SK-N-SH (cell line): ENCODE measurements at regions not wholly inside any gene's neighbourhood (a gene's known extent, or its start where the extent isn't known, plus 50 kb on each side); places are given as distances from the start of the nearest gene placed in this dataset.

ENCODE experiments used
- CTCF ChIA-PET: fragments of 300-600, 350-600 bp; formaldehyde crosslinking; extraction: SDS; loops from one replicate; lab custom pipeline; 2021; lab: Yijun Ruan, JAX
- POLR2A ChIA-PET: fragments of 350-600 bp; sonication (Branson Sonifier 250); formaldehyde crosslinking; extraction: SDS; loops from one replicate; lab custom pipeline; 2020; ENCODE audit warnings: antibody characterized with exemption, inconsistent platforms; lab: Yijun Ruan, JAX
- DNase-seq: peaks from one replicate; pipeline ENCODE4 v3.0.0; 2012
- H2AFZ ChIP-seq: fragments of 200-600 bp; sonication (generic); 2 replicates; pipeline ENCODE4 v1.8.1; 2016; ENCODE audit warnings: antibody characterized with exemption, mild to moderate bottlenecking, low read depth
- H3F3A ChIP-seq: fragments of 200-600 bp; sonication (generic); replicated peaks from 2 replicates; pipeline ENCODE3; 2016; ENCODE audit warnings: antibody characterized with exemption, mild to moderate bottlenecking; ENCODE audit not compliant: insufficient read depth
- H3K27ac ChIP-seq, 2 experiments: fragments of 200-500 bp in 1 of 2; fragments of 200-600 bp in 1 of 2; sonication (Bioruptor generic) in 1 of 2; sonication (generic), shearing (Covaris generic) in 1 of 2; 2 replicates each; pipeline versions ENCODE4 v1.5.1 to v1.6.1; 2014 to 2016; ENCODE audit warnings: low read depth in 2 of 2, inconsistent platforms in 1 of 2, low read length in 1 of 2, mild to moderate bottlenecking in 1 of 2, mixed read lengths in 1 of 2
- H3K27me3 ChIP-seq: fragments of 200-600 bp; sonication (generic), shearing (Covaris generic); 2 replicates; pipeline ENCODE4 v1.6.1; 2016; ENCODE audit warnings: mixed run types; ENCODE audit not compliant: insufficient read depth
- H3K36me3 ChIP-seq, 2 experiments: fragments of 200-500 bp in 1 of 2; fragments of 200-600 bp in 1 of 2; sonication (Bioruptor generic) in 1 of 2; sonication (generic) in 1 of 2; replicated peaks in 1 of 2; 2 replicates each; pipeline versions ENCODE3 to v1.5.1; 2014 to 2016; ENCODE audit warnings: low read length in 1 of 2, mild to moderate bottlenecking in 1 of 2; ENCODE audit not compliant: insufficient read depth in 2 of 2, control insufficient read depth in 1 of 2
- H3K4me1 ChIP-seq, 2 experiments: fragments of 200-500 bp in 1 of 2; fragments of 200-600 bp in 1 of 2; sonication (Bioruptor generic) in 1 of 2; sonication (generic), shearing (Covaris generic) in 1 of 2; 2 replicates each; pipeline versions ENCODE4 v1.5.1 to v1.6.1; 2014 to 2016; ENCODE audit warnings: low read depth in 1 of 2, low read length in 1 of 2, mixed run types in 1 of 2; ENCODE audit not compliant: insufficient read depth in 2 of 2, control insufficient read depth in 1 of 2
- H3K4me2 ChIP-seq: fragments of 200-600 bp; sonication (generic), shearing (Covaris generic); 2 replicates; pipeline ENCODE4 v1.6.1; 2017; ENCODE audit warnings: mixed run types
- H3K4me3 ChIP-seq, 2 experiments: fragments of 200-500 bp in 1 of 2; fragments of 200-600 bp in 1 of 2; sonication (Bioruptor generic) in 1 of 2; sonication (generic), shearing (Covaris generic) in 1 of 2; 2 replicates each; pipeline versions ENCODE4 v1.5.1 to v1.8.1; 2014 to 2016; ENCODE audit warnings: low read depth in 2 of 2, inconsistent platforms in 1 of 2, low read length in 1 of 2, mild to moderate bottlenecking in 1 of 2, mixed read lengths in 1 of 2, moderate library complexity in 1 of 2
- H3K79me2 ChIP-seq: fragments of 200-600 bp; sonication (generic); 2 replicates; pipeline ENCODE4 v1.8.1; 2017; ENCODE audit warnings: mild to moderate bottlenecking; ENCODE audit not compliant: insufficient read depth
- H3K9ac ChIP-seq: fragments of 200-600 bp; sonication (generic); 2 replicates; pipeline ENCODE4 v1.6.1; 2017; ENCODE audit warnings: mixed run types
- H3K9me2 ChIP-seq: fragments of 200-600 bp; sonication (generic); 2 replicates; pipeline ENCODE4 v1.6.1; 2017; ENCODE audit warnings: mixed run types
- H3K9me3 ChIP-seq: fragments of 200-600 bp; sonication (generic); 2 replicates; pipeline ENCODE4 v1.6.1; 2017; ENCODE audit warnings: mixed run types, mild to moderate bottlenecking, moderate library complexity
- H4K20me1 ChIP-seq: fragments of 200-600 bp; sonication (generic); 2 replicates; pipeline ENCODE4 v1.6.1; 2017; ENCODE audit warnings: mild to moderate bottlenecking, mixed run types; ENCODE audit not compliant: insufficient read depth
- ELF1 ChIP-seq: IDR thresholded peaks from 2 replicates; pipeline ENCODE4 v1.4.0; 2012
- FOSL2 ChIP-seq: IDR thresholded peaks from 2 replicates; pipeline ENCODE4 v1.4.0; 2012; ENCODE audit warnings: low read depth, mild to moderate bottlenecking, moderate library complexity, borderline replicate concordance
- FOXJ3 ChIP-seq: sonication (generic); formaldehyde crosslinking; IDR thresholded peaks from 2 replicates; pipeline ENCODE4 v1.5.1; 2020; ENCODE audit warnings: mild to moderate bottlenecking, missing genetic modification reagents
- JUND ChIP-seq: IDR thresholded peaks from 2 replicates; pipeline ENCODE4 v1.4.0; 2012
- NFIC ChIP-seq: IDR thresholded peaks from 2 replicates; pipeline ENCODE4 v1.4.0; 2012; ENCODE audit warnings: borderline replicate concordance
- POLR2AphosphoS5 ChIP-seq: IDR thresholded peaks from 2 replicates; pipeline ENCODE4 v1.6.1; 2012; ENCODE audit warnings: low read depth, low read length
- RAD21 ChIP-seq: IDR thresholded peaks from 2 replicates; pipeline ENCODE4 v1.6.1; 2012; ENCODE audit warnings: mild to moderate bottlenecking, low read length
- RFX5 ChIP-seq: IDR thresholded peaks from 2 replicates; pipeline ENCODE4 v1.6.1; 2012; ENCODE audit warnings: mild to moderate bottlenecking, improper control_type of control experiment, low read length
- SMC3 ChIP-seq: IDR thresholded peaks from 2 replicates; pipeline ENCODE4 v1.6.1; 2012; ENCODE audit warnings: low read depth, low read length, improper control_type of control experiment
- TCF12 ChIP-seq: IDR thresholded peaks from 2 replicates; pipeline ENCODE4 v1.4.0; 2012
- TEAD4 ChIP-seq: IDR thresholded peaks from 2 replicates; pipeline ENCODE4 v1.4.0; 2012; ENCODE audit warnings: mild to moderate bottlenecking, borderline replicate concordance; ENCODE audit not compliant: insufficient read depth
- YY1 ChIP-seq: IDR thresholded peaks from 2 replicates; pipeline ENCODE4 v1.4.0; 2012; ENCODE audit warnings: low read depth, mild to moderate bottlenecking
- WGBS: methylation state at CpG from one replicate; pipeline ENCODE4 v1.1.6; 2017; ENCODE audit warnings: low lambda C conversion rate; 5-methylcytosine and 5-hydroxymethylcytosine counted together
- TF ChIP-seq, protein P1 (sequence below): fragments of 200-600 bp; sonication (generic); IDR thresholded peaks from 2 replicates; pipeline ENCODE4 v1.6.1; 2017; ENCODE audit warnings: antibody characterized with exemption, mild to moderate bottlenecking, moderate library complexity
- TF ChIP-seq, protein P2 (sequence below): fragments of 150-350 bp; IDR thresholded peaks from 2 replicates; pipeline ENCODE4 v1.6.1; 2017; ENCODE audit warnings: antibody characterized with exemption, low read length, low read depth, borderline replicate concordance
- TF ChIP-seq, protein P3 (sequence below): IDR thresholded peaks from 2 replicates; pipeline ENCODE4; 2012
- TF ChIP-seq, protein P4 (sequence below): IDR thresholded peaks from 2 replicates; pipeline ENCODE4 v1.6.1; 2012; ENCODE audit warnings: mild to moderate bottlenecking, low read depth, low read length, moderate library complexity
- TF ChIP-seq, protein P5 (sequence below): IDR thresholded peaks from 2 replicates; pipeline ENCODE4 v1.4.0; 2012; ENCODE audit warnings: low read depth, borderline replicate concordance

DNA sequence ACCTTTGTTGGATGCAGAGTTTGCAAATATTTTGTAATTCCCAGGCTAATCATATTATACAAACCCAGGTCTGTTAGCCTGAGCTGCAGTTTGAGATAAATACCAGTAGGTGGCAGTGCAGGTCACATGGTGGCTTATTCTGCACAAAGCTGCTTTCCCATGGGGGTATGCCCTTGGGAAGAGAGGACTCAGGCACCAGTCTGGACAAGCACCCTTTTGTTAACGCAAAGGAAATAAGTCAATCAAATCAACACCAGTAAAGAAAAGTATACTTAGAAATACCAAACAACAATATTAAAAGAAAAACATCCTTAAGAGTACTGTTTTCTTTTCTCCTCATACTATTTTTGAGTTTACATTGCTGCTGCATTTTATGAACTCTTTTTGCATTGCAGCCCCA lies 389.0 kb upstream of the ZFP42 start:
- no peak overlapping the region for H3K4me3 ChIP-seq
- no peak overlapping the region for H3K9ac ChIP-seq
- H3K27me3 ChIP-seq = no peaks in the 10 kb centered on the region
- H3K36me3 ChIP-seq = no peaks in the 10 kb centered on the region
- H3K4me1 ChIP-seq = peaks cover 0 to 26% of the 10 kb centered on the region in 2 experiments; a peak in 1 of 4 replicates
- peaks cover 23% of the 10 kb centered on the region for H3F3A ChIP-seq
- H3K9me3 ChIP-seq = no peaks in the 10 kb centered on the region
- no peak overlapping the region for H2AFZ ChIP-seq
- H3K79me2 ChIP-seq = no peaks in the 10 kb centered on the region
- H3K27ac ChIP-seq = no peak overlapping the region
- no peaks in the 10 kb centered on the region for H3K9me2 ChIP-seq
- TF ChIP-seq, protein P1, sequence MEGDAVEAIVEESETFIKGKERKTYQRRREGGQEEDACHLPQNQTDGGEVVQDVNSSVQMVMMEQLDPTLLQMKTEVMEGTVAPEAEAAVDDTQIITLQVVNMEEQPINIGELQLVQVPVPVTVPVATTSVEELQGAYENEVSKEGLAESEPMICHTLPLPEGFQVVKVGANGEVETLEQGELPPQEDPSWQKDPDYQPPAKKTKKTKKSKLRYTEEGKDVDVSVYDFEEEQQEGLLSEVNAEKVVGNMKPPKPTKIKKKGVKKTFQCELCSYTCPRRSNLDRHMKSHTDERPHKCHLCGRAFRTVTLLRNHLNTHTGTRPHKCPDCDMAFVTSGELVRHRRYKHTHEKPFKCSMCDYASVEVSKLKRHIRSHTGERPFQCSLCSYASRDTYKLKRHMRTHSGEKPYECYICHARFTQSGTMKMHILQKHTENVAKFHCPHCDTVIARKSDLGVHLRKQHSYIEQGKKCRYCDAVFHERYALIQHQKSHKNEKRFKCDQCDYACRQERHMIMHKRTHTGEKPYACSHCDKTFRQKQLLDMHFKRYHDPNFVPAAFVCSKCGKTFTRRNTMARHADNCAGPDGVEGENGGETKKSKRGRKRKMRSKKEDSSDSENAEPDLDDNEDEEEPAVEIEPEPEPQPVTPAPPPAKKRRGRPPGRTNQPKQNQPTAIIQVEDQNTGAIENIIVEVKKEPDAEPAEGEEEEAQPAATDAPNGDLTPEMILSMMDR = peak; percentile 91
- TF ChIP-seq, protein P2, sequence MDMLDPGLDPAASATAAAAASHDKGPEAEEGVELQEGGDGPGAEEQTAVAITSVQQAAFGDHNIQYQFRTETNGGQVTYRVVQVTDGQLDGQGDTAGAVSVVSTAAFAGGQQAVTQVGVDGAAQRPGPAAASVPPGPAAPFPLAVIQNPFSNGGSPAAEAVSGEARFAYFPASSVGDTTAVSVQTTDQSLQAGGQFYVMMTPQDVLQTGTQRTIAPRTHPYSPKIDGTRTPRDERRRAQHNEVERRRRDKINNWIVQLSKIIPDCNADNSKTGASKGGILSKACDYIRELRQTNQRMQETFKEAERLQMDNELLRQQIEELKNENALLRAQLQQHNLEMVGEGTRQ = no peak
- TF ChIP-seq FOXJ3 (CRISPR knock-in tag) (no peak), SMC3 (peak; percentile 56), RFX5 (no peak), RAD21 (peak; percentile 79)
- TF ChIP-seq, protein P3, sequence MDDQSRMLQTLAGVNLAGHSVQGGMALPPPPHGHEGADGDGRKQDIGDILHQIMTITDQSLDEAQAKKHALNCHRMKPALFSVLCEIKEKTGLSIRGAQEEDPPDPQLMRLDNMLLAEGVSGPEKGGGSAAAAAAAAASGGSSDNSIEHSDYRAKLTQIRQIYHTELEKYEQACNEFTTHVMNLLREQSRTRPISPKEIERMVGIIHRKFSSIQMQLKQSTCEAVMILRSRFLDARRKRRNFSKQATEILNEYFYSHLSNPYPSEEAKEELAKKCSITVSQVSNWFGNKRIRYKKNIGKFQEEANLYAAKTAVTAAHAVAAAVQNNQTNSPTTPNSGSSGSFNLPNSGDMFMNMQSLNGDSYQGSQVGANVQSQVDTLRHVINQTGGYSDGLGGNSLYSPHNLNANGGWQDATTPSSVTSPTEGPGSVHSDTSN = no peak
- TF ChIP-seq, protein P4, sequence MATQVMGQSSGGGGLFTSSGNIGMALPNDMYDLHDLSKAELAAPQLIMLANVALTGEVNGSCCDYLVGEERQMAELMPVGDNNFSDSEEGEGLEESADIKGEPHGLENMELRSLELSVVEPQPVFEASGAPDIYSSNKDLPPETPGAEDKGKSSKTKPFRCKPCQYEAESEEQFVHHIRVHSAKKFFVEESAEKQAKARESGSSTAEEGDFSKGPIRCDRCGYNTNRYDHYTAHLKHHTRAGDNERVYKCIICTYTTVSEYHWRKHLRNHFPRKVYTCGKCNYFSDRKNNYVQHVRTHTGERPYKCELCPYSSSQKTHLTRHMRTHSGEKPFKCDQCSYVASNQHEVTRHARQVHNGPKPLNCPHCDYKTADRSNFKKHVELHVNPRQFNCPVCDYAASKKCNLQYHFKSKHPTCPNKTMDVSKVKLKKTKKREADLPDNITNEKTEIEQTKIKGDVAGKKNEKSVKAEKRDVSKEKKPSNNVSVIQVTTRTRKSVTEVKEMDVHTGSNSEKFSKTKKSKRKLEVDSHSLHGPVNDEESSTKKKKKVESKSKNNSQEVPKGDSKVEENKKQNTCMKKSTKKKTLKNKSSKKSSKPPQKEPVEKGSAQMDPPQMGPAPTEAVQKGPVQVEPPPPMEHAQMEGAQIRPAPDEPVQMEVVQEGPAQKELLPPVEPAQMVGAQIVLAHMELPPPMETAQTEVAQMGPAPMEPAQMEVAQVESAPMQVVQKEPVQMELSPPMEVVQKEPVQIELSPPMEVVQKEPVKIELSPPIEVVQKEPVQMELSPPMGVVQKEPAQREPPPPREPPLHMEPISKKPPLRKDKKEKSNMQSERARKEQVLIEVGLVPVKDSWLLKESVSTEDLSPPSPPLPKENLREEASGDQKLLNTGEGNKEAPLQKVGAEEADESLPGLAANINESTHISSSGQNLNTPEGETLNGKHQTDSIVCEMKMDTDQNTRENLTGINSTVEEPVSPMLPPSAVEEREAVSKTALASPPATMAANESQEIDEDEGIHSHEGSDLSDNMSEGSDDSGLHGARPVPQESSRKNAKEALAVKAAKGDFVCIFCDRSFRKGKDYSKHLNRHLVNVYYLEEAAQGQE = no peak
- 16% methylated on average over 1 of the region's 1 CpG for WGBS
- POLR2A ChIA-PET = no interaction called here
- CTCF ChIA-PET = interaction anchor here (0.6 to 2.2 kb wide), 16 partner anchors 8 to 1518 kb away, joined by 3 to 9 read pairs (median 3); no protein-coding TSS in a partner anchor
- peak; percentile 67 for DNase-seq
- H3K4me2 ChIP-seq = no peak overlapping the region
- H4K20me1 ChIP-seq = no peaks in the 10 kb centered on the region

DNA sequence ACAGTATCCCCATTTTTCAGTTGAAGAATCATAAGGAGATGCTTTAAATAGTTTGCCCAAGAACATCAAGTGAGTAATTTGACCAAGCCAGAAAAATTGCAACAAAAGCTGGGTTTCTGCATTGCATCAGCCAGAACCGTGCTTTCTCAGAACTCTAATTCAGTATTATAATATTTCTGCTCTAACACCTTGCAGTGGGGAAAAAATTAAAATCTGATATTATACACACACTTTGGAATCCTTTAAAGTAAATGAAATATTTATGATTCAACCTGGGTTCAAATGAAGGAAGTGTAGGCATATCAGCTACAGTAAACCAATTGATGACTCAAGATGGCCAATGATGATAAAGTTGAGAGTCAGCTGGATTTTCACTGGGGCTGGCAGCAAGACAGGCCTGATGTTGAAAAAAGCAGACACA lies 387.6 kb upstream of the ZFP42 start:
- no peaks in the 10 kb centered on the region for H3K27me3 ChIP-seq
- no peak overlapping the region for H2AFZ ChIP-seq
- H3K4me1 ChIP-seq = peaks cover 0 to 19% of the 10 kb centered on the region in 2 experiments; a peak in 1 of 4 replicates
- WGBS = 19% methylated on average over 1 of the region's 1 CpG
- H3K9me2 ChIP-seq = no peaks in the 10 kb centered on the region
- no peak overlapping the region for H3K4me3 ChIP-seq
- peaks cover 13% of the 10 kb centered on the region for H3F3A ChIP-seq
- CTCF ChIA-PET = interaction anchor here (1.0 to 2.3 kb wide), 4 partner anchors 9 to 1516 kb away, joined by 3 to 7 read pairs (median 4); no protein-coding TSS in a partner anchor
- POLR2A ChIA-PET = no interaction called here
- no peaks in the 10 kb centered on the region for H3K9me3 ChIP-seq
- H3K36me3 ChIP-seq = no peaks in the 10 kb centered on the region
- H3K27ac ChIP-seq = peak overlapping the region in 1 of 2 experiments; percentile 47; a peak in 2 of 4 replicates
- no peaks in the 10 kb centered on the region for H4K20me1 ChIP-seq
- H3K9ac ChIP-seq = no peak overlapping the region
- peak overlapping the region; percentile 59 for H3K4me2 ChIP-seq
- DNase-seq = no peak
- H3K79me2 ChIP-seq = no peaks in the 10 kb centered on the region
- no peak for TF ChIP-seq FOXJ3 (CRISPR knock-in tag)
- no peak for TF ChIP-seq ELF1
- TF ChIP-seq, protein P2 = no peak
- TF ChIP-seq YY1 = no peak
- peak; percentile 49; the same call in 1 of the 2 replicates for TF ChIP-seq POLR2AphosphoS5
- TF ChIP-seq, protein P3 = peak; percentile 83
- peak; percentile 64; the same call in 1 of the 2 replicates for TF ChIP-seq TEAD4
- TF ChIP-seq, protein P5, sequence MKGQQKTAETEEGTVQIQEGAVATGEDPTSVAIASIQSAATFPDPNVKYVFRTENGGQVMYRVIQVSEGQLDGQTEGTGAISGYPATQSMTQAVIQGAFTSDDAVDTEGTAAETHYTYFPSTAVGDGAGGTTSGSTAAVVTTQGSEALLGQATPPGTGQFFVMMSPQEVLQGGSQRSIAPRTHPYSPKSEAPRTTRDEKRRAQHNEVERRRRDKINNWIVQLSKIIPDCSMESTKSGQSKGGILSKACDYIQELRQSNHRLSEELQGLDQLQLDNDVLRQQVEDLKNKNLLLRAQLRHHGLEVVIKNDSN = no peak
- TF ChIP-seq NFIC = peak; percentile 67
- TF ChIP-seq JUND = peak; percentile 76
- TF ChIP-seq TCF12 = peak; percentile 89
- TF ChIP-seq FOSL2 = peak; percentile 83
